ENCODE measurements at regions not wholly inside any gene's neighbourhood (a gene's known extent, or its start where the extent isn't known, plus 50 kb on each side); places are given as distances from the start of the nearest gene placed in this dataset.

GRCh38 chr4:182126603-182127002 lies 116.6 kb upstream of the TENM3 start:
- Histone ChIP-seq H3K9me3 (peaks cover 0 to 18% of the 10 kb centered on the region in 2 donors), H3K27me3 (no peaks in the 10 kb centered on the region), H3K36me3 (no peaks in the 10 kb centered on the region), H3K27ac (no peak overlapping the region), H3K4me3 (no peak overlapping the region), H3K4me1 (no peaks in the 10 kb centered on the region)
- TF ChIP-seq, protein P1, sequence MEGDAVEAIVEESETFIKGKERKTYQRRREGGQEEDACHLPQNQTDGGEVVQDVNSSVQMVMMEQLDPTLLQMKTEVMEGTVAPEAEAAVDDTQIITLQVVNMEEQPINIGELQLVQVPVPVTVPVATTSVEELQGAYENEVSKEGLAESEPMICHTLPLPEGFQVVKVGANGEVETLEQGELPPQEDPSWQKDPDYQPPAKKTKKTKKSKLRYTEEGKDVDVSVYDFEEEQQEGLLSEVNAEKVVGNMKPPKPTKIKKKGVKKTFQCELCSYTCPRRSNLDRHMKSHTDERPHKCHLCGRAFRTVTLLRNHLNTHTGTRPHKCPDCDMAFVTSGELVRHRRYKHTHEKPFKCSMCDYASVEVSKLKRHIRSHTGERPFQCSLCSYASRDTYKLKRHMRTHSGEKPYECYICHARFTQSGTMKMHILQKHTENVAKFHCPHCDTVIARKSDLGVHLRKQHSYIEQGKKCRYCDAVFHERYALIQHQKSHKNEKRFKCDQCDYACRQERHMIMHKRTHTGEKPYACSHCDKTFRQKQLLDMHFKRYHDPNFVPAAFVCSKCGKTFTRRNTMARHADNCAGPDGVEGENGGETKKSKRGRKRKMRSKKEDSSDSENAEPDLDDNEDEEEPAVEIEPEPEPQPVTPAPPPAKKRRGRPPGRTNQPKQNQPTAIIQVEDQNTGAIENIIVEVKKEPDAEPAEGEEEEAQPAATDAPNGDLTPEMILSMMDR (IDR thresholded peaks at IDR 0.05) = no peak
- intact Hi-C loops (cut with DNase I) = no loop called here
- ATAC-seq = no peak
- DNase-seq = no peak

DNA sequence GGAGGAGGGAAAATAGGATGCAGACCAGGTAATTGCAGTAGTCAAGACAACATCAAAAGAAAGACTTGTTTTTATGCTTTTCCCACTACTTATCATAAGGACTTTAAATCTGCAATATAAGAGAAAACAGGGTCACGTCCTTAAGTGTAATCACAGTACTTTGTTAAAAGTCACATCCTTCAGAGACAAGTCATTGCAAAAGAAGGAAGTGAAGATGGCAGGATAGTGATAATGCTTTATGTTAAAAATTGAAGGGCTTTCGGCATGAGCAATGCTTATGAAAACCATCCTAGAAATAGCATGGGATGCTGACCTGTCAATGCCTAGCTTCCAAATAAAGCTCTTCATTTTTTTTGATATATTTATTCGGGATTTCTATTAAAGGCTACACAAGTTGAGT lies 110.2 kb upstream of the TENM3 start:
- TF ChIP-seq, protein P1 (IDR thresholded peaks at IDR 0.05) = no peak
- intact Hi-C loops (cut with DNase I) = no loop called here
- H3K27ac ChIP-seq = no peak overlapping the region
- no peak overlapping the region for H3K4me3 ChIP-seq
- H3K27me3 ChIP-seq = peaks cover 0 to 16% of the 10 kb centered on the region in 2 donors
- no peaks in the 10 kb centered on the region for H3K9me3 ChIP-seq
- DNase-seq = no peak
- no peaks in the 10 kb centered on the region for H3K36me3 ChIP-seq
- ATAC-seq = no peak
- H3K4me1 ChIP-seq = no peaks in the 10 kb centered on the region

GRCh38 chr4:182134261-182134660 lies 108.9 kb upstream of the TENM3 start:
- intact Hi-C loops (cut with DNase I) = no loop called here
- Histone ChIP-seq H3K4me1 (no peaks in the 10 kb centered on the region), H3K9me3 (no peaks in the 10 kb centered on the region), H3K27ac (no peak overlapping the region), H3K36me3 (no peaks in the 10 kb centered on the region), H3K4me3 (no peak overlapping the region), H3K27me3 (peaks cover 5 to 28% of the 10 kb centered on the region in 2 donors)
- TF ChIP-seq, protein P1 (IDR thresholded peaks at IDR 0.05) = no peak
- DNase-seq (no peak), ATAC-seq (no peak)

DNA sequence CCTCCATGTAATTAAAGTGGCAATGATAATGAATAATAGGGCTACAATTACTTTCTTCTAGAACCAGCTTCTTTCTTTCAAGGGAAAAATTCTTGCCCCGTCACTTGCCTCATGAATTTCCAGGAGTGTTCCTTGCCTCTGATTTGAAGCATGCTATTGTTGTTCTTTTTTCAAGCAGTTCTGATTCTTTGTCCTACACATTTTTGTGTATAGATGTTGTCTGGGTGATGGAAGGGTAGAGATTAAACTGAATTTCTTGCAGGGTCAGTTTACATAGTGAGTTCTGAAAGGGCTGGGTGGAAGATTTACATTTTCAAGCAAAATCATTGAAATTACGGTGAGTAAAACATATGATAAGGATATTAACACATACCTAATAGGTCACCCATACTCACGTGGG lies 107.0 kb upstream of the TENM3 start:
- Histone ChIP-seq H3K27ac (no peak overlapping the region), H3K36me3 (no peaks in the 10 kb centered on the region), H3K27me3 (peaks cover 18 to 47% of the 10 kb centered on the region in 2 donors), H3K9me3 (no peaks in the 10 kb centered on the region), H3K4me3 (no peak overlapping the region), H3K4me1 (no peaks in the 10 kb centered on the region)
- TF ChIP-seq, protein P1 (IDR thresholded peaks at IDR 0.05) = no peak
- intact Hi-C loops (cut with DNase I) = no loop called here
- ATAC-seq = no peak
- no peak for DNase-seq

DNA sequence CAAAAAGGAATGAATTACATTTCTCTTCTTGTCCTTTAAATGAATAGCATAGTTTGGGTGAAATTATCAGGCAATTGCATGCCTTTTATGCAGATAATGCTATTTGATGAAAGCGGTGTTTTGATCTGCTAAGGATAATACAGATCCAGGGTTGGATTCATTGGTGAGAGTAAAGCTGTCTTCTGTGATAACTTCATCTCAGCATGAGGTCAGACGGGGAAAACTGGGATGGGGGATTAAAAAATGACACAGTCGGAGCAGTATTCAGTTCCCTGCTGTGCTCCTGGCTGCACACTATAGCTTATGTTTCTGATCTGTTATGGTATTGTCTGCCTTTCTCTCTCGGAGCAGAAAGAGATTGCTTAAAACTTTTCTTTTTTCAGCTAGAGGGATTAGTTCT lies 105.9 kb upstream of the TENM3 start:
- TF ChIP-seq, protein P1 (IDR thresholded peaks at IDR 0.05) = no peak
- no peaks in the 10 kb centered on the region for H3K36me3 ChIP-seq
- no peaks in the 10 kb centered on the region for H3K4me1 ChIP-seq
- H3K4me3 ChIP-seq = no peak overlapping the region
- ATAC-seq = no peak
- no peaks in the 10 kb centered on the region for H3K9me3 ChIP-seq
- no peak for DNase-seq
- no peak overlapping the region for H3K27ac ChIP-seq
- intact Hi-C loops (cut with DNase I) = no loop called here
- peaks cover 30 to 59% of the 10 kb centered on the region in 2 donors for H3K27me3 ChIP-seq
